PC-3 (cell line): ENCODE measurements at regions not wholly inside any gene's neighbourhood (a gene's known extent, or its start where the extent isn't known, plus 50 kb on each side); places are given as distances from the start of the nearest gene placed in this dataset.

ENCODE experiments used
- ATAC-seq: fragments of 200-7000 bp; cut with Tn5 transposase; 2 replicates; pipeline ENCODE4 v1.9.1; 2020; ENCODE audit warnings: mild to moderate bottlenecking, moderate library complexity
- BruUV-seq: library from RNA; stranded (reverse); fragments of 400-500 nt; replicated peaks from 2 replicates; lab custom pipeline; 2021; lab: Mats Ljungman, UMichigan
- CTCF ChIA-PET: fragments of 300-600 bp; sonication (Branson Sonifier 250); formaldehyde crosslinking; loops from one replicate; lab custom pipeline; 2022; ENCODE audit warnings: antibody characterized with exemption; lab: Charles Lee
- POLR2A ChIA-PET: fragments of 300-600 bp; sonication (Branson Sonifier 250); formaldehyde crosslinking; loops from one replicate; lab custom pipeline; 2022; ENCODE audit warnings: antibody characterized with exemption; ENCODE audit not compliant: unreplicated experiment; lab: Charles Lee
- DNase-seq: peaks from one replicate; pipeline ENCODE4 v3.0.0-alpha.2; 2015
- H2AFZ ChIP-seq: fragments of 300-600 bp; sonication (generic); 2 replicates; pipeline ENCODE4 v1.6.0; 2016; ENCODE audit warnings: antibody characterized with exemption, low read length
- H3F3A ChIP-seq: fragments of 300-600 bp; sonication (generic); one replicate; pipeline ENCODE4 v1.6.0; 2017; ENCODE audit warnings: antibody characterized with exemption, low read length, control low read depth, mild to moderate bottlenecking; ENCODE audit not compliant: unreplicated experiment
- H3K27ac ChIP-seq: fragments of 300-600 bp; sonication (generic); 2 replicates; pipeline ENCODE4 v1.5.1; 2016; ENCODE audit warnings: mild to moderate bottlenecking, low read length
- H3K27me3 ChIP-seq: fragments of 300-600 bp; sonication (generic); 2 replicates; pipeline ENCODE4 v1.6.1; 2016; ENCODE audit warnings: low read length, mixed read lengths
- H3K36me3 ChIP-seq: fragments of 300-600 bp; sonication (generic); 2 replicates; pipeline ENCODE4 v1.6.1; 2016; ENCODE audit warnings: low read depth, mixed run types, low read length, mixed read lengths
- H3K4me1 ChIP-seq: fragments of 300-600 bp; sonication (generic); 2 replicates; pipeline ENCODE4 v1.5.1; 2016; ENCODE audit warnings: low read length; ENCODE audit not compliant: insufficient read depth
- H3K4me2 ChIP-seq: fragments of 300-600 bp; sonication (generic); 2 replicates; pipeline ENCODE4 v1.6.0; 2016; ENCODE audit warnings: low read length
- H3K4me3 ChIP-seq: fragments of 300-600 bp; sonication (generic); 2 replicates; pipeline ENCODE4 v1.5.1; 2016; ENCODE audit warnings: mild to moderate bottlenecking, low read length, mixed read lengths
- H3K79me2 ChIP-seq: fragments of 300-600 bp; sonication (generic); 2 replicates; pipeline ENCODE4 v1.6.1; 2017; ENCODE audit warnings: low read length, mixed read lengths
- H3K9ac ChIP-seq: fragments of 300-600 bp; sonication (generic); 2 replicates; pipeline ENCODE4 v1.6.0; 2016; ENCODE audit warnings: mild to moderate bottlenecking, low read length
- H3K9me2 ChIP-seq: fragments of 300-600 bp; sonication (generic); replicated peaks from 2 replicates; pipeline ENCODE4 v1.6.1; 2016; ENCODE audit warnings: mixed run types, low read length, mixed read lengths
- H3K9me3 ChIP-seq: fragments of 300-600 bp; sonication (generic); 2 replicates; pipeline ENCODE4 v1.6.1; 2016; ENCODE audit warnings: low read length, mixed read lengths
- H4K20me1 ChIP-seq: fragments of 300-600 bp; sonication (generic); 2 replicates; pipeline ENCODE4 v1.6.1; 2016; ENCODE audit warnings: low read length, mixed read lengths
- EZH2 ChIP-seq: fragments of 300-600 bp; sonication (generic); IDR thresholded peaks from one replicate; pipeline ENCODE4 v1.6.1; 2017; ENCODE audit warnings: antibody characterized with exemption, mild to moderate bottlenecking, low read length; ENCODE audit not compliant: unreplicated experiment
- EZH2phosphoT487 ChIP-seq: fragments of 300-600 bp; sonication (generic); IDR thresholded peaks from 2 replicates; pipeline ENCODE4 v1.6.1; 2018; ENCODE audit warnings: mild to moderate bottlenecking, antibody characterized with exemption, low read length, borderline replicate concordance
- intact Hi-C: fragments of 100-400 bp; cut with micrococcal nuclease; formaldehyde crosslinking; loops from 2 replicates; pipeline ENCODE4 v1.9.0; 2023
- TF ChIP-seq, protein P1 (sequence below): fragments of 300-600 bp; sonication (generic); conservative IDR thresholded peaks from 2 replicates; pipeline ENCODE4 v1.5.1; 2017; ENCODE audit warnings: antibody characterized with exemption, low read depth, mild to moderate bottlenecking, low read length

DNA sequence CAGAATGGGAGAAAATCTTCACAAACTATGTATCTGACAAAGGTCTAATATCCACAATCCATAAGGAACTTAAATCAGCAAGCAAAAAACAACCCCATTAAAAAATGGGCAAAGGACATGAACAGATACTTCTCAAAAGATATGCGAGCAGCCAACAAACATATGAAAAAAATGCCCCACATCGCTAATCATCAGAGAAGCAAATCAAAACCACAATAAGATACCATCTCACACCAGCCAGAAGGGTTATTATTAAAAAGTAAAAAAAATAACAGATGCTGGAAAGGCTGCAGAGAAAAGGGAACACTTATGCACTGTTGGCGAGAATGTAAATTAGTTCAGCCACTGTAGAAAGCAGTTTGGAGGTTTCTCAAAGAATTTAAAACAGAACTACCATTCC is 80.2 kb upstream of the ATP11B start:
- POLR2A ChIA-PET, result no interaction called here
- Histone ChIP-seq H3K27ac (no peak overlapping the region), H3K9ac (no peak overlapping the region), H3K4me3 (no peak overlapping the region), H3K4me2 (no peak overlapping the region), H3K9me2 (no peaks in the 10 kb centered on the region), H2AFZ (no peak overlapping the region), H3K36me3 (no peaks in the 10 kb centered on the region), H3K27me3 (no peaks in the 10 kb centered on the region), H3F3A (no peaks in the 10 kb centered on the region), H3K4me1 (0 out of 2 replicates have a peak, but pooled peaks cover 3% of the 10 kb centered on the region), H3K79me2 (no peaks in the 10 kb centered on the region), H3K9me3 (no peaks in the 10 kb centered on the region), H4K20me1 (no peaks in the 10 kb centered on the region)
- ATAC-seq (no peak), DNase-seq (no peak)
- BruUV-seq, result no TSS peak
- TF ChIP-seq EZH2phosphoT487 (no peak), EZH2 (no peak)
- TF ChIP-seq, protein P1, sequence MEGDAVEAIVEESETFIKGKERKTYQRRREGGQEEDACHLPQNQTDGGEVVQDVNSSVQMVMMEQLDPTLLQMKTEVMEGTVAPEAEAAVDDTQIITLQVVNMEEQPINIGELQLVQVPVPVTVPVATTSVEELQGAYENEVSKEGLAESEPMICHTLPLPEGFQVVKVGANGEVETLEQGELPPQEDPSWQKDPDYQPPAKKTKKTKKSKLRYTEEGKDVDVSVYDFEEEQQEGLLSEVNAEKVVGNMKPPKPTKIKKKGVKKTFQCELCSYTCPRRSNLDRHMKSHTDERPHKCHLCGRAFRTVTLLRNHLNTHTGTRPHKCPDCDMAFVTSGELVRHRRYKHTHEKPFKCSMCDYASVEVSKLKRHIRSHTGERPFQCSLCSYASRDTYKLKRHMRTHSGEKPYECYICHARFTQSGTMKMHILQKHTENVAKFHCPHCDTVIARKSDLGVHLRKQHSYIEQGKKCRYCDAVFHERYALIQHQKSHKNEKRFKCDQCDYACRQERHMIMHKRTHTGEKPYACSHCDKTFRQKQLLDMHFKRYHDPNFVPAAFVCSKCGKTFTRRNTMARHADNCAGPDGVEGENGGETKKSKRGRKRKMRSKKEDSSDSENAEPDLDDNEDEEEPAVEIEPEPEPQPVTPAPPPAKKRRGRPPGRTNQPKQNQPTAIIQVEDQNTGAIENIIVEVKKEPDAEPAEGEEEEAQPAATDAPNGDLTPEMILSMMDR, result no peak
- CTCF ChIA-PET, result interaction anchor here (0.6 kb wide), 3 partner anchors 188 to 1504 kb away, joined by 3 to 4 read pairs (median 4); no protein-coding TSS in a partner anchor
- intact Hi-C loops, result loop anchor here (5.0 kb wide), 2 partner anchors 194 to 469 kb away; no protein-coding TSS in a partner anchor

DNA sequence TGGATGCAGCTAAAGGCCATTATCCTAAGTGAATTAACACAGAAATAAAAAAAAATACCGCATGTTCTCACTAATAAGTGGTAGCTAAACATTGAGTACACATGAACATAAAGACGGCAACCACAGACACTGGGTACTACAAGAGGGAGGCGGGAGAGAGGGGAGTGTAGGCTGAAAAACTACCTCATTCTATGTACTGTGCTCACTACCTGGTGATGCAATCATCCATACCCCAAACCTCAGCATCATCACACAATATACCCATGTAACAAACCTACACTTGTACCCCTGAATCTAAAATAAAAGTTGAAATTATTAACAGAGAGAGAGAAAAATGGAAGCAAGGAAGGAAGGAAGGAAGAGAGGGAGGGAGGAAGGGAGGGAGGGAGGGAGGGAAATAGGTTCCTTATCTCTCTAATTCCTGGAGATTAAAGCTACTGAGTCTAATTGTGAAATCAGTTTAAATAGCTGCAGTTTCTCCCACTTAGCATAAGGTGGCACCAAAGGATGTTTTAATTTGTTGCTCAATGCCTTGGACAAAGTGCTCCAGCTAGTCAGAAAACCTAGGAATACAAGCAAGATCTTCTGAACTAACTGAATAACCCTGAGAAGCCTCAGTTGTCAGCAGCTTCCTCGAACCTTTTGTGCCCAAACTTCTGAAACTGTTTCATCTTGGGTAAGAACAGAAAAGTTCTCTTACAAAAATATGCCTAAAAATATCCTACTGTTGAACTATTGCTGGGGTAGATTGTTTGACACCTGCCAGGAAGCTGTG is 79.4 kb upstream of the ATP11B start:
- ChIA-PET POLR2A (no interaction called here), CTCF (interaction anchor here (0.5 to 1.3 kb wide), 13 partner anchors 10 to 193 kb away, joined by 3 to 28 read pairs (median 3); no protein-coding TSS in a partner anchor)
- H3K4me2 ChIP-seq, result peak overlapping the region; percentile 23
- H2AFZ ChIP-seq, result no peak overlapping the region
- no peaks in the 10 kb centered on the region for H4K20me1 ChIP-seq
- no peaks in the 10 kb centered on the region for H3K9me3 ChIP-seq
- DNase-seq, result peak; percentile 81
- H3K4me1 ChIP-seq, result 0 out of 2 replicates have a peak, but pooled peaks cover 3% of the 10 kb centered on the region
- ATAC-seq, result peak; percentile 72
- TF ChIP-seq EZH2phosphoT487, result no peak
- no peak for TF ChIP-seq EZH2
- TF ChIP-seq, protein P1, result peak; percentile 74
- H3K27ac ChIP-seq, result no peak overlapping the region
- no peaks in the 10 kb centered on the region for H3K36me3 ChIP-seq
- no peaks in the 10 kb centered on the region for H3K79me2 ChIP-seq
- H3K27me3 ChIP-seq, result no peaks in the 10 kb centered on the region
- no peak overlapping the region for H3K4me3 ChIP-seq
- no peak overlapping the region for H3K9ac ChIP-seq
- no TSS peak for BruUV-seq
- intact Hi-C loops, result loop anchor here (1.0 to 5.0 kb wide), 6 partner anchors 81 to 672 kb away; no protein-coding TSS in a partner anchor
- no peaks in the 10 kb centered on the region for H3F3A ChIP-seq
- H3K9me2 ChIP-seq, result no peaks in the 10 kb centered on the region

DNA sequence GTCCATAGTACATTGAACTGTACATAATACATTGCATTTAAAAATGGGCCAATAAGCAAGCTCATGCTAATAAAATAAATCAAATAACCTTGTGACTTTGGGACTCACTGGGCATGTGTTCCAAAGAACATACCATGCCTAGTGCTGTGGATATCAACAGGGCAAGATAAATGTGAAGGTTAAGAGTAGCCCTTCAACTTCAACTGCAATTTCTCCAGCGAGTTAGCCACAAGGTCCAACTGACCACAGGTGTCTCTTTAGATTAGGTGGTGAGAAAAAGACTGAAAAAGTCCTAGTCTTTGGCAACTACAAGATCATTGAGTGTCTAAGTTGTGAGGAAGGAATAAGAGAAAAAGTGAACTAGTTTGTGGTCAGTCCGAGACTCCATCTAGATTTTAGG is 78.3 kb upstream of the ATP11B start:
- Histone ChIP-seq H2AFZ (no peak overlapping the region), H3K4me3 (no peak overlapping the region), H3K9me3 (no peaks in the 10 kb centered on the region), H3K4me2 (no peak overlapping the region), H3F3A (no peaks in the 10 kb centered on the region), H3K4me1 (0 out of 2 replicates have a peak, but pooled peaks cover 3% of the 10 kb centered on the region), H3K9ac (no peak overlapping the region), H3K27ac (no peak overlapping the region), H3K36me3 (no peaks in the 10 kb centered on the region), H4K20me1 (no peaks in the 10 kb centered on the region), H3K27me3 (no peaks in the 10 kb centered on the region), H3K9me2 (no peaks in the 10 kb centered on the region), H3K79me2 (no peaks in the 10 kb centered on the region)
- ATAC-seq (no peak), DNase-seq (no peak)
- POLR2A ChIA-PET, result no interaction called here
- BruUV-seq, result no TSS peak
- intact Hi-C loops, result loop anchor here (2.0 kb wide), 1 partner anchor 408 kb away; no protein-coding TSS in a partner anchor
- TF ChIP-seq, protein P1, result no peak
- TF ChIP-seq EZH2phosphoT487 (no peak), EZH2 (no peak)
- CTCF ChIA-PET, result interaction anchor here (1.2 to 1.3 kb wide), 2 partner anchors 80 to 122 kb away, joined by 3 to 28 read pairs; no protein-coding TSS in a partner anchor
